ENCODE measurements at regions not wholly inside any gene's neighbourhood (a gene's known extent, or its start where the extent isn't known, plus 50 kb on each side); places are given as distances from the start of the nearest gene placed in this dataset.

DNA sequence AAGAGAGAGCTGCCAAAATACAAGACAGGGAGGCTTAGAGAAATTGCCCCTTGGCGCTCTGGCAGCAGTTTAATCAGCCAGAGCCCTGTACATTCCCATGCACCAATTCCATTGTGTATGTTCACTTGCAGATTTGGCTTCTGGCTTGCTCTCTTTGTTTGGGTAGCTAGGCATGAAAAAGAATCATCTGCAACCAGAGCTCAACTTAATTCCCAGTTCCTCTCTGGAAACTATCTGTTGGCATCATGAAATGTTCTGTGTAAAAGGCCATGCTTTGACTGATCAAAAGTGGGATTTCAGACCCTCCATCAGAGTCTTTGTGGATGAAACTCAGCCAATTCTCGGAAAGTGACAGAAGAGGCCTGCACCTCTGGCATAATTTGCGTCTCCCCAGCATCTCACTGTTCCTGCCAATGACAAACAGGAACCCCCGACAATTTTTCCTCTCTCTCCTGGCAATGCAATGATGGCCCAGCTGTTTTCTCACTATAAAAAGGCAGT lies 53.8 kb upstream of the RAD23B start:
- Histone ChIP-seq H3K27me3 (ENCODE audit: low read depth) (no peaks in the 10 kb centered on the region), H3K36me3 (replicated peaks) (no peaks in the 10 kb centered on the region), H3K4me3 (no peak overlapping the region), H3K9me3 (no peaks in the 10 kb centered on the region), H3K4me1 (peaks cover 20% of the 10 kb centered on the region)
- DNase-seq (ENCODE audit: low spot score in 2 of 2): peak; percentile 59 to 64
- in situ Hi-C loops (cut with MboI; ENCODE audit: low sequenced_read_pairs): no loop called here
